Retina (tissue), 1 donor: ENCODE measurements at regions not wholly inside any gene's neighbourhood (a gene's known extent, or its start where the extent isn't known, plus 50 kb on each side); places are given as distances from the start of the nearest gene placed in this dataset.
A peak's percentile ranks its signal among the peaks of the same experiment; 100 is the strongest.
"Not testable (repeated sequence)": the region's sequence is repeated elsewhere in the genome, so short reads cannot be mapped to it uniquely, and the experiment has no call there.

Source experiments
- DNase-seq: peaks from one replicate; pipeline ENCODE4 v3.0.0-alpha.2; 2016

DNA sequence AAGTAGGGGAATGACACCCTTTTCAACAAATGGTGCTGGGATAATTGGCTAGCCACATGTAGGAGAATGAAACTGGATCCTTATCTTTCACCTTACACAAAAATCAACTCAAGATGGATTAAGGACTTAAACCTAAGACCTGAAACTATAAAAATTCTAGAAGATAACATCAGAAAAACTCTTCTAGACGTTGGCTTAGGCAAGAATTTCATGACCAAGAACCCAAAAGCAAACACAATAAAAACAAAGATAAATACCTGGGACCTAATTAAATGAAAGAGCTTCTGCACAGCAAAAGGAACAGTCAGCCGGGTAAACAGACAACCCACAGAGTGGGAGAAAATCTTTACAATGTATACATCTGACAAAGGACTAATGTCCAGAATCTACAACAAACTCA lies 345.5 kb downstream of the GPD2 start:
- DNase-seq: not testable (repeated sequence)

DNA sequence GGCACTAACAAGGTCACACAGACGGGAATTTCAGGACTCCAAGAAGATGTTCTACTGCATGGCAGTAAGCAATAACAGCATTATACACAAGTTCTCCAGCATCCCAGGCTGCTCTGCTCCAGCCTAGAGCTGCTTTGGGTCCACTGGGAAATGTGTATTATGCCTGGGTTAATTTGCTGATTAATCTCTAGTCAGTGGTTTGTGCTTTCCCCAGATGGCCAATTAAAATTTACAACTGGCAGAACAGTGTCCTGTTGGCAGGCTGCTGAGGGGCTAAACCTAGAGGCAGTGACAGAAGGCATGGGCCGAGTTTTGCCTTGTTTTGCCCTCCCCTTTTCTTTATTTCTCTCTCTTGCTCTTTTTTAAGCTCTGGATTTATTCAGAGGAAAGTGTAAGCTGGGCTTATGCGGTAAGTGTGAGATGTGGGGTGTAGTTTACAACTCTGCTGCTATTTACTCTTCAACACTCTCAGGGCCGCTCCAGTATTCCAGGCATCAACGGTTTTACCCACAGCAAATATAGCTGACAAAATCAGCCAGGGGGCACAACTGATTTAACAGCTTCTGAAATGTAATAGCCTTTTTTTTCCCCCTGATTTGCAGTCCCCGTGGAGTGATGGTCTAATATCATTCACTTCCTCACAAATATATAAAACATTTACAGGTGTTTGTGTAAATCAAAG lies 348.0 kb downstream of the GPD2 start:
- peak; percentile 54 for DNase-seq

DNA sequence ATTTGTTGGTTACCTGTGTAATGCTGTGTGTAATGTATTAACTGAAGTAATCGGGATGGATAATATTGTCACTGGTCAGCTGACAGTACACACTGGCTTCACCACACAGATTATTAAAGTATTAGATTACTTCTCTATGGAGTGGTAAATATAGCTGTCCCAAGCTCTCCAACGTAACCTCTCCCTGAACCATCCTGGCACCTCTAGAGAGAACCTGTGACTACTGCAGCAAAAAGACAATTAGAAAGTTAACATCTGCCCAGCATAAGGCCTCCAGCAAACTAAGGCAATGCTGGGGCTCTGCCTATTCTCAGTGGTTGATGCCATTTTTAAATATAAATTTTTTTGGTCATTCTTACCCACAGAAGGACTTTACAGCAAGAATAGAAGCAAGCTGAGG lies 351.3 kb downstream of the GPD2 start:
- DNase-seq: no peak

DNA sequence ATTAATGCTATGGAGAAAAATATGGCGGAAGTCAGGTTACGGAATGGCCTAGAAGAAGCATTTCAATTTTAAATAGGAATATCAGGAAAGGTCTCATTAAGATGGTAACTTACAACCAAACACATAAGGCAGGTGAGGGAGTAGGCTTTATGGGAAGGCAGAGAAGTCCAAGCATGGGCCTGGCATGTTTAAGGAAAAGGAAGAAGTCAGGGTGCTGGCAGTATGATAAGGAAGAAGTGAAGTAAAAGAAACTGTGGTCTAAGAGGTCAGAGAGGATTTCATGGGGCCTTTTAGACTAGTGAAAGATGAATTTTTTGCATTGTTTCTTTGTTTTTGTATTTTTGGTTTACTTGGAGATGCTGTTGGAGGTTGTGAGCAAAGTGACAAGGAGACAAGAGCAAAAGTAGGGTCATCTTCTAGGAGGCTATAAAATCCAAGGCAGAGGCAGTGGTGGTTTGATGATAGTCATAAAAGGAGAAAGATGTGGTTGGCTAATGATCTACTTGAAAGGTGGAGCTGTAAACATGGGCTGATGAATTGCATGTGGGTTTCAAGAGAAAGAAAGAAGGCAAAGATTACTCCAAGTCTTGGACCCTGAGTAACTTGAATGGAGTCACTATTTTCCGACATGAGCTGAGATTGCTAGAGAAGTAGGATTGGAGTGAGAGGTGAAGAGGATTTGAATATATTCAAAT lies 354.3 kb downstream of the GPD2 start:
- no peak for DNase-seq

DNA sequence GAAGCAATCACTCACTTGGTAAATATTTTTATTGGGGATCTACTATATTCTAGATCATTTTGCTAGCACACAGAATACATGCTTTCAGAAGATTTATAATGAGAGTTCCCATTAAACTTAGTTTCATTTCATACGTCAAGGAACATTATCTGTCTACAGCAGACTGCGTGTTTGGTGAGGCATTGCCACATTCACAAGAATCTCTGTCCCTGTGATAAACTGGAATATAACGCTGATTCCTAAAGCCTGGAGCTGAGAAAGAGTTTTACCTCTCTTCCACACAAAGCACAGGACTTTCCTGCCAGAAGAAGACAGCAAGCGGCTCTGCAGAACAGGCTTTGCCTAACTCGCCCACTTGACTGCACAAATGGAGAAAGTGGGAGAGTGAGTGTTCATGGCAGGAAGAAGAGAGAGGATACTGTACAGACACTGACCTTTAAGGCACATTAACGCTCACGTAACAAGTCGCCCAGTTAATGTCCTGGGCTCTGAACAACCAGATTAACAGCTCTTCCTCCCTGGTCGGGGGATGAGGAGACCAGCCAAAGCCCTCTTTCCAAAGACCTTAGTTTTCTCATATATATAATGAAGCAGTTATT lies 356.2 kb downstream of the GPD2 start:
- no peak for DNase-seq

DNA sequence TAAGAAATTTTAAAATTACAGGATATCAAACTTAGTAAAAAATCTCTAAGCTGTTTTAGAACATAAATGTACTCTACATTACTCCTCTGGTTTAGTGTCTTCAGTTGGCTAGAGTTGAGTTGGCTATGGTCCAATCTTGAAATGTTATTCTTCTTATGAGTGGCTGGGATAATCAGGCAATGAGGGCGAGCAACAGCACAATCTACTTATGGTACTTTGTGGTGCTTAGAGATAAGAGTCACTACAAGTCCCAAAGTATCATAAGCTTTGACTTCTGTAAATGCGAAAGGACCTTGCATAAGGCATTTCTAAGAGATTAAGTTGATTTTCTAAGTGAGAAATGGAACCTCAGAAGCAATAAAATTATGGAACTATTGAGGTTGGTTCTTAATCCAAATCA lies 361.7 kb downstream of the GPD2 start:
- no peak for DNase-seq

DNA sequence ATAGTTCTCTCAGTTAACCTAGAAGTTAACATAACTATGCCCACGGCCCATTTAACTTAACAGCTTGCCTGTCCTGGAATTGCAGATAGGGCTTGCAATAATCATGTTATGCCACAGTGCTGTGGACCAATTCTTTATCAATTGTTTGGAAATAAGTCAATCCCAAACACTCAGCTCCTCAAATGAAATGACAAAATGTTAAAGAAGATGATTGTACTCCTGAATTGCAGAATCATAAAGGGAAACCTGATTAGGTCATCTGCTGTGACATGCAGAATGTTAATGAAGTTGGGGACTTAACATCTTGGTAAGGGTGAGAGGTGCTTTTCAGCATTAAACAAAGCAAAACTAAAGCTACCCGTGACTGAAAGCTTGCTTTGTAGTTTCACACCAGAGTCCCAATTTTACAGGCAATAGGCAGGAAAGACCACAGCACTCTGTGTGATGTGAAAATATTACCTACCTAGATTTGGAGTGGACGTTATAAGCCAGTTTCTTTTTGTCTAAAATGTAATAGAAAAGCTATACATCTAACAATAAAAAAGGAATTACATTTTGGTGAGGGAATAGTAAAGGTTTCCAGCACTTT lies 364.0 kb downstream of the GPD2 start:
- peak; percentile 21 for DNase-seq

DNA sequence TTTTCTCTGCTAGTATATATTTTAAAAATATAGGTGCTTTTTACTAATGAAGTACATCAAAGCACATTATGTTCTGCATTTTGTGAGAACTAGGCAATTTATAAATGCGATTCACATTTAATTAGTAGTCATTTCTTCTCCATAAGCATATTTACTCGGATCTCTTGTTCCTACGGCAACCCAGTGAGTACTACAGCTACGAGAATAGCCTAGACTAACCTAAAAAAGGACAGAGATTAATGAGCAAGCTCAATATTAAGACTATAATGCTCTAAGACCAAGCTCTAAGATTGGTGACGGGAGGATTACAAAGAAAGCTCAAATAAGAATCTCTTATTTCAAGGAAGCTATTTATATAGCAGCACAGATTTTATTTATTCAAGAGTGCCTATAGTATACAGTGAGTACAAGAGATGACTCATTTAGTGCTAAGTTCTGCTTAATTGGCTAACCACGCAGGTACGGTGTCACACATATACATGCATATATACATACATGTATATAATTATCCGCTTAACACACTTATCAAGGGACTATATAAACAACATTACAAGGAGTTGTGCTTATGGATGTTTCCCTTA lies 364.7 kb downstream of the GPD2 start:
- no peak for DNase-seq

DNA sequence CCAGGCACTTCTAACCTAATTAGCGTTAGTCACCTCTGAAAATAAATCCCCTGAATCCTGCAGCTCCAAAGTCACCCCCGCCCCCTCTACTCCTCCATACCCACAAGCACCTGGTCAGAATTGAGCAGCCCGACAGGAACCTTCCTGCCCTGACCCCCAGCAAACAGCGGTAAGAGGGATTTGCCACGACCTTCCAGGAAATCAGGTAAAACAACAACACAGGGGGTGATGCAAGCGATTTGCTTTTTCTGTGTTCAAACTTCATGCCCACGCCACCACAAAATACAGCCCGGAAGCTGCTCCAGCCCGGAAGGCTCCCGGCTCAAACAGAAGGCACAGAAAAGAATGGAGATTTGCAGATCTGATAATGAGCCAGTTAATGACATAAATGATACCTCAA lies 367.1 kb downstream of the GPD2 start:
- peak; percentile 13 for DNase-seq

DNA sequence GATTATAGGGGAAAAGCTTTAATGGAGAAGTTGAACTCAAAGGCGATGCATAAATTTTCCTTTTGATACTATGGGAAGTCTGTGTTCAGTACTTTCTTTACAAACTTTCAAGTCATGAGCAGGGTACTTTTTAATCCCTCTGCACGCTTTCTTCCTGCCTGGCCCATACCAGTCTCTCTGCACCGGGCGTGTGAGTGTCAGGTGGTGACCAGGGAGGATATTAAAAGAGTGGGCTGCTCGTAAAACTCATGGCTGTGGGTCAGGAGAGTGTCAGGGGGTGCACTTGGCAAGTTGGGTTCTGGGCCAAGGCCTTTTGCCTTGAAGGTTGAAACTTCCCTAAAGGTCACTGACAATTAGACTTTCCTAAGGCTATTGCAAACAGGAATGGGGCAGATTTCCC lies 367.8 kb downstream of the GPD2 start:
- no peak for DNase-seq

DNA sequence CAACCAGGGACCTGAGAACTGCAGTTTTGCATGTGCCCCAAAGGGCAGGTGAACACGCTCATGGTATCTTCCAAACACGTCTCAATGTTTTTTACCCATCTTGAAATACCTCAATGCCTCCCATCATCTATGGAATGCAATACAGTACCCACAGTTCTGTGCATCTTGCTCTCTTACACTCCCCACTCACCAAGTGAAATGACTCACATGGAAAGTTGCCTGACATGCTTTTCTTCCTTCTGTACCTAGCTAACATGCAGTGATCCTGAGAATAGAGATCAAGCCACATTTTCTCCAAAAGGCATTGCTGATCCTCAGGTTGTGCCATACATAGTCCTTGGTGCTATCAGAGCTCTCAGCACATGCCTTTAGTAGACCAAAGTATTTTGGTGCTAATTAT lies 373.9 kb downstream of the GPD2 start:
- DNase-seq: no peak

DNA sequence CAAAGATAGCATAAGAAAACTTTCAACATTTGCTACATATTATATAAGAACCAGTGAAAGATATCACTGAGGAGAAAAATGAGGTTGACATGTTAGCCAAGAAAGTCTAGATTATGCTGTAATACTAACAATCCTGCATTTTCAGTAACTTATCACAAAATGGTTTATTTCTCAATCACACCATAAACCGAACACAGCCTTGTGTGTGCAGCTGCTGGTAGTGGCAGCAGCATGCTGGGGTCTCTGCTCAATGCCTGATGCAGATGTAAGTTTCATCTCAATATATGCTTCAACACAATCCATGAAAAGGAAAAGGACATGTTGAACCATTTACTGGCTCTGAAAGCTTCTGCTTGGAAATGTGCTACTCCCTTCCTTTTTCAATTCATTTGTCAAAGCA lies 376.3 kb downstream of the GPD2 start:
- no peak for DNase-seq

DNA sequence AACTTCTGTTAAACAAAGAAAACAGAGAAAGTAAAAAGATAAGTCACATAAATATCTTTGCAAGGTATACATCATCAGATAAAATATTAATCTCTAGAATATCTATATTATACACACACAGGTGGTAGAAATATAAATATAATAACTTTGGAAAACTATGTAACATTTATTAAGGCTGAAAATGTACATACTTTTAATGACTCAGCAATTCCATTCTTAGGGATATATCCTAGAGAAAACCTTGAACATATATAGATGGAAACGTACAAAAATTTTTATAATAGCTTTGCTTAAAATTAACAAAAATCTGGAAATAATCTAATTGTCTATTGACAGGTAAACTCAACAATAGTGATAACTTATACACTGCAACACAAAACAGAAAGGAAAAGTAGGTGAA lies 381.3 kb downstream of the GPD2 start:
- DNase-seq: no peak

DNA sequence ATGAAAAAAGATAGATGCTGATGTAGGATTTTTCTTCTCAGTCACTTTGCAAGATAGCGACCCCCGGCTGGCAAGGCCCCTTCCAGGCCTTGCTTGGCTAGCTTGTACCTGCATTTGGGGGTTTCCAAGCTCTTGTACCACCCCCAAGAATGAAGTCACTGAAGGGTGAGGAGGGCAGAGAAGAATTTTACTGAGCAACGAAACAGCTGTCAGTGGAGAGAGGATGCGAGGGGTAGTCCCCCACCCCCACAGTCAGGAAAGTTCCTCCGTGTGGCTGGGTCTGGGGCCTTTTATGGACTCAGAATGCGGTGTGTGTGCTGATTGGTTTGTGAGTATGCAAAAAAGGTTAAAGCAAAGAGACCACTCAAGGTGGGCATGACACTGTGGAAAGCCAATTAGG lies 382.0 kb downstream of the GPD2 start:
- no peak for DNase-seq

DNA sequence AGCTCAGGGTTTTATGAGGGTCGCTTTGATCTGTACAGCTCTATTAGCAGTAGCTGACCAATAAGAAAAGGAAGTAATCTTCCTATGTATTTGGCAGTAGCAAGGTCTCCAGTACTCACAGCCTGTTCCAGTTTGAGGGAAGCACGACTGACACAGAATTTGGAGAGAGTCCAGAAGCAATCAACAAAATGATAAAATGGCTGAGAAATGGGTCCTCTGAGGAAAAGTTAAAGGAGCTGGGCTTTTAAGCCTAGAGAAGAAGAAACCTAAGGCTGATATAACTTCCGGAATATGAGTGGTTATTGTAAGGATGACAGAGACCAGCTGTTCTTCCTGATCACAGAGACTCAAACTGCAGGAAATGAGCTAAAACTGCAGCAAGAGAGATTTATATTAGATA lies 382.8 kb downstream of the GPD2 start:
- no peak for DNase-seq

DNA sequence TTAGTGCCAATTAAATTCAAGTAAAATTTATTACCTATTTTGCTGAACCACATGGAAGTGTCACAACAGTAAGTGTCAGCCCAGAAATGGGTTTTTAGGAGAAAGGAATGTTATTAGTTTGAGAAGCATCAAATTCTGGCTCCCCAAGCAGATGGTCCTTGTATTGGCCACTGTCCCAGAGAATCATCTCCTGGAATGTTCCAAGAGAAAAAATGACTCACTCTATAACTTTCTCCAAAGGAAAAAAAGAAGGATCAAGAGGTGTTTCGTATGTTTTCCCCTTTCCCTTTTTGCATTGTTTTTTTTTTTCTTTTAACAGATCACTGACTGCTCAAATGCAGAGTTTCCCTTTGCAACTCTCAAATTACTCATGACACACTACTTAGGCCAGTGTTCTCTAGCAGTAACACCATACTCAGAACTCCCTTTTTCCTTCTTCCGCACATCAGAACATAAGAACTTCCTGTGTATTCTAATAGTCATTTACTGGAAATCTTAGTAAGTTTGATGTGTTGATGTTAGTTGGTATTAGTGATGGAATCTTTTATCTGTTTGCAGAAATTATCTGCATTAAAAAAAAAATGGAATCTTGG lies 390.3 kb downstream of the GPD2 start:
- DNase-seq: no peak

DNA sequence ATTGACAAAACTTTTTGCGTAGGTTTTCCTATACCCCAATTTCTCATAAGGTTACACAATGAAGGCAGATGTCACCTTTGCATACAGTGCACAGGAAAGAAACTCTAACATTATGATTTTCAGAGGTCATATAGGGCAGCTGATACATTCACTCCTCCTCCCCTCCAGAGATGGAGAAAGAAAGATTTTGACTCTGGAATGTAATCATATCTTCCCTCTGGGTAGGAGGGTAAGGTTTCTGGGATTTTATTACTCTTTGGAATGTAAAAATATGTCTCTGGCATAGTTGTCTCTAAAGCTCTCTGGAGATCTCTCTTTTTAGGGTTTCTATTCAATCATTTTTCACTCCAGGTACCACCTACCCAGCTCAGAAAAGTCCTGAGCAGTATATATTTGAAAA lies 398.3 kb downstream of the GPD2 start:
- no peak for DNase-seq

DNA sequence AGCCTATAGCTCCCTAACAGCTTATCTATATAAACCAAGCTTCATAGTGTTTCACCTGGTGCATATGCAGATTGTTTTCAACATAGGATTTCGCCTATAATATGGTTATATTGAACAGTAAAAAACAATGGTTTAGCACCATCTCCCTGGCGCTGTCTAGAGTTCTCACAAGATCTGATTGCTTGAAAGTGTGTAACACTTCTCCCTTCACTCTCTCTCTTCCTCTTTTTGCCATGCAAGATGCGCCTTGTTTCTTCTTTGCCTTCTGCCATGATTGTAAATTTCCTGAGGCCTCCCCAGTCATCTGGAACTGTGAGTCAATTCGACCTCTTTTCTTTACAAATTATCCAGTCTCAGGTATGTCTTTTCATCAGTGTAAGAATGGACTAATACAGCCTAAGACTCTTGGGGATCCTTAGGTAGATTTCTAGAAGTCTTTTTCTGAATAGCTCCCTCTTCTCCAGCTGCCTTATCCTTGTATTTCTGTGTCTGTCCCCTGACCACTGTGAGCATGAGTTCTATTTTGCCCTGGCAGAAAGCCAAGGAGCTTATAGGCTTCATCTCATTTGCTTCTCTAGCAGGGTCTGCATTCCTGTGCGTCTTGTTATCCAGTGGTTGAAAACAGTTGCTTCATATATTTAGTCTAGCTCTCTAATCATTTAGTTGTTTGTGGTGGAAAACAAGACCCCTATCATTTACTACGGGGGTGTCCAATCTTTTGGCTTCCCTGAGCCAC lies 401.6 kb downstream of the GPD2 start:
- DNase-seq: no peak

DNA sequence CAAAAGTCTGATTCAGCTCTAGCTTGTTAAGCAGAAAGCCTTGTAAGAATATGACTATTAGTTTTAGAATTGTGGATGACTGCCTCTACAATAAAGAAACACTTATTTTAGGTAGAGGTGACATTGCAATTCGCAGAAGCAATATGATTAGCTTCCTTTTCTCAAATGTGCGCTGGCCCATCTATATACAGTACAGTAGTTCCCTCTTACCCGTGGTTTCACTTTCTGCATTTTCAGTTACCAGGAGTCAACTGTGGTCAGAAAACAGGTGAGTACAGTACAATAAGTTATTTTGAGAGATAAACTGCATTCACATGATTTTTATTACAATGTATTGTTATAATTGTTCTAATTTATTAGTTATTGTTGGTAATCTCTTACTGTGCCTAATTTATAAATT lies 405.1 kb downstream of the GPD2 start:
- no peak for DNase-seq

DNA sequence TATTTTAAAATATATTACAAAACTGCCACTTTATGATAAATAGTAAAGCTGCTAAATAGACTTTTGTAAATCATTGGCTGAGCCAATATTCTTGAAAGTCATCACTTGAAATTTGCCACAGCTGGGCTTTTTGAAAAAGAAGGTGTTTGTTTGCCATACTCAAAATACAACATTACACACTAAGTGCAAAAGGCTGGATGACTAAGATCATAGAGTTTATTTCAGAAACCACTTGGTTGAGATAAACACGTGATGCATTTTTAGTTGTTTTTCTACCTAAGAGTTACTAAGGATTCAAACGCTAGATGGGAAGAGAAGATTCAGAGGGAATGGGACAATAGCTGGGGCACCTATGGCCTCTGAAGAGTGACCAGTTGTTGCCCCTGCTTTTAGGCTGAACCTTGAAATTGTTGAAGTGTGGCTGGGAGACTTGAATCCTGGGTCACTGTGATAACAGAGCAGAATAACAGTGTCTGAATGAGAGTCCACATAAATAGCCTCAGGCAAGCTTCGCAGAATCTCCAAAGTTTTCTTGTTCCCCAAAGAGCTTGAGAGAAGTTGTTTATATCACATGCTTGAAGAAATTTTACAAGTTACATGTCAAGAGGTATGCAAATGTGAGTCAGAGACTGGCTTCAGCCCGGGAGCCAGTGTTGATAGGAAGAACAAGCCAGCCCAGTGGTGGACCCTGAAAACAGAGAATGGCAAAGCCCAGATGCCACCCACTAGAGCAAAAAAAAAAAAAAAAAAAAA lies 409.8 kb downstream of the GPD2 start:
- DNase-seq: no peak

DNA sequence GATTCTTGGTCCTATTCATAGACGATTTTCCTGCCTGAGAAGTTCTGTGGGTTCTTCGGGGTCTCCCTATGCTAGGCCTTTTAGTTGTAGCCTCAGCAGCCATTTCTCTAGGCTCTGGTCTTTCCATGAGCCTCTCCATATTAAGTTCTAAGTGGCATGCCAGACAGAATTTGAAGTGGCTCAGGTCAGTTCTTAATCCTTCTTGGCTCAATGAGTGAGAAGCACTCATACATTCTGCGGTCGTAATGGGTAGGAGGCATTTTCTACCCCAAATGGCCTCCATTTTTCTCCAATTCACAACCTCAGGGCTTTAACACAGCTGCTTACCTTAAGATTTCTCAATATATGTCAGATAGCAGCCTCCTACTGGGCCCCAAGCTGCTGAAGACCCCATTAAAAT lies 405.3 kb upstream of the GALNT5 start:
- DNase-seq: no peak

DNA sequence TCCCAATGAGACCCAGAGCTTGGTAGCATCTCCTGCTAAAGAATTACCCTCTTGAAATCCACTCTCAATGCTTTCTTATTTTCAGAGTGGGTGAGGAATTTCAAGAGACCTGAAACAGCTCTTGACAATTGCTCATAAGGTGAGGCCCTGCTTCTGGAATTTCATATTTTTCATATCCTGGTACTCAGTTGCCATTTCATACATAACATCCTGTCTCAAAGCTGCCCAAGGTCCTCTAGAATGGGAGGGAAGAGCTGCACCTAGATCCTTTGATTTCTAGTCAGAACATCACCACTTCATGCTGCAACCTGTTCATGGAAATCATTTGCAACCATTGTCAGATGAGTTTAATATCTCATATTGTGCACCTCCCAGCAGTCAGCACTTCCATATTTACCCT lies 404.8 kb upstream of the GALNT5 start:
- no peak for DNase-seq
